GM21528 (cell line): ENCODE measurements at regions not wholly inside any gene's neighbourhood (a gene's known extent, or its start where the extent isn't known, plus 50 kb on each side); places are given as distances from the start of the nearest gene placed in this dataset.
"Not testable (repeated sequence)": the region's sequence is repeated elsewhere in the genome, so short reads cannot be mapped to it uniquely, and the experiment has no call there.

ENCODE experiments used
- ATAC-seq: cut with Tn5 transposase; IDR thresholded peaks from one replicate; pipeline ENCODE4 v1.9.1; 2021; ENCODE audit warnings: mild to moderate bottlenecking, moderate library complexity; ENCODE audit not compliant: unreplicated experiment, low FRiP score

GRCh38 chr12:128083132-128083729 lies 183.7 kb upstream of the TMEM132C start:
- ATAC-seq: no peak

GRCh38 chr12:128088926-128089325 lies 178.0 kb upstream of the TMEM132C start:
- no peak for ATAC-seq

- ATAC-seq: no peak
These were observed 177.0 kb upstream of the TMEM132C start for GRCh38 chr12:128089961-128090360.

- ATAC-seq: no peak
These were observed 175.8 kb upstream of the TMEM132C start for GRCh38 chr12:128091101-128091720.

GRCh38 chr12:128091951-128092382 lies 175.0 kb upstream of the TMEM132C start:
- ATAC-seq: no peak

- no peak for ATAC-seq
These were observed 168.2 kb upstream of the TMEM132C start for GRCh38 chr12:128098730-128099129.

GRCh38 chr12:128103152-128103551 lies 163.8 kb upstream of the TMEM132C start:
- ATAC-seq: no peak

- ATAC-seq: no peak
These were observed 157.7 kb upstream of the TMEM132C start for GRCh38 chr12:128109236-128109635.

- no peak for ATAC-seq
These were observed 157.3 kb upstream of the TMEM132C start for GRCh38 chr12:128109636-128110035.

- no peak for ATAC-seq
These were observed 155.6 kb upstream of the TMEM132C start for GRCh38 chr12:128111333-128111732.

- no peak for ATAC-seq
These were observed 155.0 kb upstream of the TMEM132C start for GRCh38 chr12:128111951-128112350.

GRCh38 chr12:128113250-128113649 lies 153.7 kb upstream of the TMEM132C start:
- ATAC-seq: not testable (repeated sequence)

GRCh38 chr12:128114485-128114884 lies 152.5 kb upstream of the TMEM132C start:
- ATAC-seq: no peak

- no peak for ATAC-seq
These were observed 150.4 kb upstream of the TMEM132C start for GRCh38 chr12:128116537-128116936.

- no peak for ATAC-seq
These were observed 146.9 kb upstream of the TMEM132C start for GRCh38 chr12:128120035-128120434.

- no peak for ATAC-seq
These were observed 145.5 kb upstream of the TMEM132C start for GRCh38 chr12:128121424-128121823.

GRCh38 chr12:128123096-128123495 lies 143.9 kb upstream of the TMEM132C start:
- no peak for ATAC-seq

GRCh38 chr12:128131955-128132354 lies 135.0 kb upstream of the TMEM132C start:
- no peak for ATAC-seq

- no peak for ATAC-seq
These were observed 133.5 kb upstream of the TMEM132C start for GRCh38 chr12:128133321-128134073.

- ATAC-seq: no peak
These were observed 129.8 kb upstream of the TMEM132C start for GRCh38 chr12:128137140-128137539.

- no peak for ATAC-seq
These were observed 128.8 kb upstream of the TMEM132C start for GRCh38 chr12:128138125-128138524.

- ATAC-seq: no peak
These were observed 126.4 kb upstream of the TMEM132C start for GRCh38 chr12:128140551-128140950.
